A549 (cell line): ENCODE measurements at regions not wholly inside any gene's neighbourhood (a gene's known extent, or its start where the extent isn't known, plus 50 kb on each side); places are given as distances from the start of the nearest gene placed in this dataset.
"Not testable (repeated sequence)": the region's sequence is repeated elsewhere in the genome, so short reads cannot be mapped to it uniquely, and the experiment has no call there.

Experiments
- ATAC-seq, 2 experiments: fragments of 200-7000 bp in 1 of 2; fragments of >200 bp in 1 of 2; cut with Nextera tagmentation in 1 of 2; cut with Tn5 transposase in 1 of 2; 3 replicates each; pipeline versions ENCODE4 v1.8.0 to v1.9.1; 2018 to 2020; ENCODE audit warnings: mild to moderate bottlenecking in 1 of 2, moderate library complexity in 1 of 2
- CTCF ChIA-PET: fragments of 300-600 bp; sonication (Branson Sonifier 250); formaldehyde crosslinking; extraction: SDS; loops from one replicate; lab custom pipeline; 2021; ENCODE audit warnings: antibody characterized with exemption, inconsistent platforms; lab: Yijun Ruan, JAX
- POLR2A ChIA-PET: fragments of 350-600 bp; formaldehyde crosslinking; extraction: SDS; loops from one replicate; lab custom pipeline; 2021; ENCODE audit warnings: antibody characterized with exemption, inconsistent platforms; lab: Yijun Ruan, JAX
- DNase-seq, 2 experiments: peaks; one replicate each; pipeline versions ENCODE4 v3.0.0 to v3.0.0-alpha.2; 2011 to 2016; ENCODE audit warnings: low read depth in 1 of 2, low spot score in 1 of 2
- FAIRE-seq: peaks from 2 replicates; lab custom pipeline; 2011; peaks lifted over from hg19 to GRCh38; lab: Jason Lieb, UNC
- H3K27ac ChIP-seq, 2 experiments: fragments of >200 bp; sonication (Bioruptor Twin); formaldehyde crosslinking; 3 replicates each; pipeline ENCODE4 v1.5.1; 2016 to 2017
- H3K4me1 ChIP-seq: fragments of >200 bp; sonication (Bioruptor Twin); formaldehyde crosslinking; 3 replicates; pipeline ENCODE4 v1.6.1; 2016
- H3K4me2 ChIP-seq: fragments of >200 bp; sonication (Bioruptor Twin); formaldehyde crosslinking; 3 replicates; pipeline ENCODE4 v1.6.1; 2016
- H3K4me3 ChIP-seq: fragments of >200 bp; sonication (Bioruptor Twin); formaldehyde crosslinking; 3 replicates; pipeline ENCODE4 v1.5.1; 2016
- H3K9me3 ChIP-seq: fragments of >200 bp; sonication (Bioruptor Twin); formaldehyde crosslinking; 3 replicates; pipeline ENCODE4 v1.6.1; 2016
- CBX2 ChIP-seq: fragments of 200-600 bp; sonication (generic); IDR thresholded peaks from 2 replicates; pipeline ENCODE4 v1.6.1; 2016; ENCODE audit warnings: low read depth, mild to moderate bottlenecking, borderline replicate concordance
- EP300 ChIP-seq, 2 experiments: fragments of >200 bp; sonication (Bioruptor Twin); formaldehyde crosslinking; IDR thresholded peaks; 2 replicates in 1 of 2; 3 replicates in 1 of 2; pipeline ENCODE4 v1.6.1; 2016 to 2017
- FOSL2 ChIP-seq, 2 experiments: fragments of 450-650 bp in 1 of 2; fragments of >200 bp in 1 of 2; sonication (Bioruptor Twin) in 1 of 2; formaldehyde crosslinking; IDR thresholded peaks; 2 replicates each; pipeline versions ENCODE4 v1.5.0 to v1.6.1; 2016 to 2020; ENCODE audit warnings: mild to moderate bottlenecking in 1 of 2, moderate library complexity in 1 of 2
- FOXS1 ChIP-seq: fragments of 250-450 bp; sonication (Bioruptor Pico); IDR thresholded peaks from 2 replicates; pipeline ENCODE4 v1.5.0; 2020; ENCODE audit warnings: mild to moderate bottlenecking, moderate library complexity
- GATA3 ChIP-seq: IDR thresholded peaks from 2 replicates; pipeline ENCODE4 v1.6.1; 2012; ENCODE audit warnings: borderline replicate concordance
- JUN ChIP-seq, 2 experiments: fragments of >200 bp; sonication (Bioruptor Twin); formaldehyde crosslinking; IDR thresholded peaks; 2 replicates in 1 of 2; 3 replicates in 1 of 2; pipeline ENCODE4 v1.6.1; 2016 to 2017
- KDM5A ChIP-seq: fragments of 200-600 bp; sonication (generic); IDR thresholded peaks from 2 replicates; pipeline ENCODE4 v1.6.1; 2016; ENCODE audit warnings: antibody characterized with exemption, mild to moderate bottlenecking
- MAFK ChIP-seq: fragments of 450-650 bp; IDR thresholded peaks from 2 replicates; pipeline ENCODE4 v1.6.1; 2014; ENCODE audit not compliant: partially characterized antibody
- POLR2AphosphoS2 ChIP-seq: conservative IDR thresholded peaks from 2 replicates; pipeline ENCODE4 v1.6.1; 2012; ENCODE audit warnings: low read length, improper control_type of control experiment, inconsistent platforms
- TP53 ChIP-seq: fragments of 250-450 bp; sonication (Bioruptor Pico); IDR thresholded peaks from 2 replicates; pipeline ENCODE4 v1.5.0; 2021; ENCODE audit warnings: mild to moderate bottlenecking, moderate library complexity
- ZC3H11A ChIP-seq: fragments of 450-650 bp; IDR thresholded peaks from 2 replicates; pipeline ENCODE4 v1.6.1; 2014; ENCODE audit warnings: antibody characterized with exemption, mild to moderate bottlenecking
- WGBS: methylation state at CpG from one replicate; pipeline ENCODE4 v1.1.6; 2017; ENCODE audit errors: missing lambda C conversion rate; 5-methylcytosine and 5-hydroxymethylcytosine counted together
- TF ChIP-seq, protein P1 (sequence below): fragments of 150-350 bp; IDR thresholded peaks from 2 replicates; pipeline ENCODE4 v1.6.1; 2014; ENCODE audit warnings: low read depth, mild to moderate bottlenecking, low read length
- TF ChIP-seq, protein P2 (sequence below): fragments of 450-650 bp; IDR thresholded peaks from 2 replicates; pipeline ENCODE4 v1.6.1; 2014; ENCODE audit warnings: antibody characterized with exemption
- TF ChIP-seq, protein P3 (sequence below): IDR thresholded peaks from 2 replicates; pipeline ENCODE4 v1.6.1; 2012; ENCODE audit warnings: low read depth, borderline replicate concordance

DNA sequence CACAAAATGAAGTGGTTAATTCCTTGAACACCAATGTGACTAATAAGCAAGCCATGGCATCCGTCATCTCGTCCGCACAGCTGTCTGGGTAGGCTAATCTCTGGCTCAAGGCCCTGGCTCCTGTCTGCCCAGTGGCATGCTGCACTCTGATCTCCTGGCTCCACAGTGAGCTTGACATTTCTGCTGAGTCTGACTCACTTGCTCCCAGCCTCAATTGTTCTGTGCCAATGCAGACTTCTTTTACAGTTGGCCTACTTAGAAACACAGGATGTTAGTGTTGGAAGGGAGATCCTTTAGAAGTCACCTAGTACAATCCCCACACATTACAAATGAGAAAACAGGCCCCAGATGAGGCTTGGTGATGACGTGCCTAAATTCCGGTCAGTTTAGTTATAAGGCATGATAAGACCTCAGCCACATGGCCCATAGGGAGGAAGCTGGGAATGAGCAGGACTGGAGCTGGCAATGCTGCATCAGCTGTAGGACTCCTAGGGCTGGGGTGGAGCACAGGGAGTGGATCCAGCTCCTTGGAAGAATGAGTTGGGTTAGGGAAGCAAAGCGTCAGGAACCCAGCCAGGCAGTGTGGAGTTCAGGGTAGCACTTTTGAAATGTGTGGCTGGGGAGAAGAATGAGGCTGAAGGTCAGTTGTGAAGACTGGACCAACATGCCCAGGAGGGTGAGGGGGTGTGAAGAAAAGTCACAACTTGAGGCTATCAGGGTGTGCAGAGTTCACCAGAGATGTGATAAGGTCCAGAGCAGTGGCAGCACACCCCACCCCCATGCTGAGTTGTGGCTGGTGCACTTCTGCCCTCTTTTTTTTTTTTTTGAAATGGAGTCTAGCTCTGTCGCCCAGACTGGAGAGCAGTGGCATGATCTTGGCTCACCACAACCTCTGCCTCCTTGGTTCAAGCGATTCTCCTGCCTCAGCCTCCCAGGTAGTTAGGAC, 70.2 kb upstream of the EED start:
- CTCF ChIA-PET = interaction anchor here (0.7 to 2.0 kb wide), 8 partner anchors 12 to 132 kb away, joined by 3 to 12 read pairs (median 4); no protein-coding TSS in a partner anchor
- H3K4me3 ChIP-seq = no peak overlapping the region
- peak in 1 of 2 experiments; percentile 29; a peak in 1 of 5 replicates for TF ChIP-seq EP300 (IDR thresholded peaks at IDR 0.05)
- TF ChIP-seq FOSL2 (IDR thresholded peaks at IDR 0.05) = no peak
- TF ChIP-seq FOSL2 (CRISPR knock-in tag; IDR thresholded peaks at IDR 0.05) = peak; percentile 38; the same call in 1 of the 2 replicates
- no peak for TF ChIP-seq POLR2AphosphoS2
- peak; percentile 38; the same call in 1 of the 2 replicates for TF ChIP-seq GATA3
- TF ChIP-seq, protein P1, sequence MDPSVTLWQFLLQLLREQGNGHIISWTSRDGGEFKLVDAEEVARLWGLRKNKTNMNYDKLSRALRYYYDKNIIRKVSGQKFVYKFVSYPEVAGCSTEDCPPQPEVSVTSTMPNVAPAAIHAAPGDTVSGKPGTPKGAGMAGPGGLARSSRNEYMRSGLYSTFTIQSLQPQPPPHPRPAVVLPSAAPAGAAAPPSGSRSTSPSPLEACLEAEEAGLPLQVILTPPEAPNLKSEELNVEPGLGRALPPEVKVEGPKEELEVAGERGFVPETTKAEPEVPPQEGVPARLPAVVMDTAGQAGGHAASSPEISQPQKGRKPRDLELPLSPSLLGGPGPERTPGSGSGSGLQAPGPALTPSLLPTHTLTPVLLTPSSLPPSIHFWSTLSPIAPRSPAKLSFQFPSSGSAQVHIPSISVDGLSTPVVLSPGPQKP = no peak
- TF ChIP-seq MAFK = peak; percentile 37
- TF ChIP-seq JUN (IDR thresholded peaks at IDR 0.05) = peak in 1 of 2 experiments; percentile 27; a peak in 1 of 5 replicates
- TF ChIP-seq, all 56 proteins: peak for 5
- Histone ChIP-seq H3K4me2 (peak overlapping the region; percentile 32; the same call in 2 of the 3 replicates), H3K4me1 (peaks cover 37% of the 10 kb centered on the region), H3K9me3 (no peaks in the 10 kb centered on the region), H3K27ac (peak overlapping the region; percentile 49 to 86)
- FAIRE-seq (no peak), ATAC-seq (peak; percentile 82 to 86), DNase-seq (peak in 1 of 2 experiments; percentile 67)
- POLR2A ChIA-PET = interaction anchor here (0.8 to 1.3 kb wide), 4 partner anchors 13 to 105 kb away, joined by 3 to 5 read pairs (median 4); no protein-coding TSS in a partner anchor
- 66% methylated on average over 8 of the region's 8 CpGs for WGBS

DNA sequence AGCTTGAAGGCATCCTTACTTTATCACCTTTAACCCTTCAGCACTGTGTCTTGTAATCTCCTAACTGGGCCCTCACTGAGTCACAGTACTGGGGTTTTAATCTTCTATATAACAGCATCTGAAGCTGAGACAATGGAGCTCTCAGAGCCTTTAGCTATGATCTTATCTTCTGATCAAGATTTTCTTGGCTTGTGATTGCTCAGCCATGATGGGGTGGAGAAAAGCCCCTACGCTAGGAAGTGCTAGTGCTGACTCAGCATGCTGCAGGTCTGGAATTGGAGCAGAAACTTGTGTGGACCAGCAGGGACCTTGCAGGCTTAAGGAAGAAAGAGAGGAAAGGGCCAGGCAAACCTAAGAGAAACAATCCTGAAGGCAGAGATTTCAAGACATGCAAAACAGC, 71.7 kb upstream of the EED start:
- WGBS = 100% methylated on average over 1 of the region's 1 CpG
- H3K4me1 ChIP-seq = peaks cover 37% of the 10 kb centered on the region
- DNase-seq (no peak), ATAC-seq (no peak), FAIRE-seq (no peak)
- H3K9me3 ChIP-seq = no peaks in the 10 kb centered on the region
- peak; percentile 96 for TF ChIP-seq MAFK
- TF ChIP-seq, protein P2, sequence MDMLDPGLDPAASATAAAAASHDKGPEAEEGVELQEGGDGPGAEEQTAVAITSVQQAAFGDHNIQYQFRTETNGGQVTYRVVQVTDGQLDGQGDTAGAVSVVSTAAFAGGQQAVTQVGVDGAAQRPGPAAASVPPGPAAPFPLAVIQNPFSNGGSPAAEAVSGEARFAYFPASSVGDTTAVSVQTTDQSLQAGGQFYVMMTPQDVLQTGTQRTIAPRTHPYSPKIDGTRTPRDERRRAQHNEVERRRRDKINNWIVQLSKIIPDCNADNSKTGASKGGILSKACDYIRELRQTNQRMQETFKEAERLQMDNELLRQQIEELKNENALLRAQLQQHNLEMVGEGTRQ = no peak
- no peak overlapping the region for H3K4me2 ChIP-seq
- ChIA-PET POLR2A (no interaction called here), CTCF (interaction anchor here (0.7 to 2.0 kb wide), 3 partner anchors 21 to 131 kb away, joined by 3 to 11 read pairs (median 3); no protein-coding TSS in a partner anchor)
- H3K4me3 ChIP-seq = no peak overlapping the region
- peak overlapping the region in 1 of 2 experiments; percentile 86; a peak in 4 of 6 replicates for H3K27ac ChIP-seq

DNA sequence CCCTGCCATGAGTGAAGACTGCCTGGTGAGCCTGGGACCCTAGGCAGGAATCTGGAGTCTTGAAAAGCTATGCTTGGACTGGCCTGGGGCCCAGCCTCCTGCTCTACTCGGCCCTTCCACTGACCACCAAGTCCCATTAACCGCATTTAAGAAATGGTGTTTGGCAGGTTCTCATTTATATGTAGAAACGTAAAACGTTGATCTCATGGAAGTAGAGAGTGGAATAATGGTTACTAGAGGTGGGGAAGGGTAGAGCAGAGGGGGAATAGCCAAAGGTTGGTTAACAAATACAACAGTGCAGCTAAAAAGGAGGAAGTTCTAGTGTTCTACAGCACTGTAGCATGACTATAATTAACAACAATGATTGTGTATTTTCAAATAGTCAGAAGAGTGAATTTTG, 72.9 kb upstream of the EED start:
- H3K4me1 ChIP-seq = peaks cover 36% of the 10 kb centered on the region

DNA sequence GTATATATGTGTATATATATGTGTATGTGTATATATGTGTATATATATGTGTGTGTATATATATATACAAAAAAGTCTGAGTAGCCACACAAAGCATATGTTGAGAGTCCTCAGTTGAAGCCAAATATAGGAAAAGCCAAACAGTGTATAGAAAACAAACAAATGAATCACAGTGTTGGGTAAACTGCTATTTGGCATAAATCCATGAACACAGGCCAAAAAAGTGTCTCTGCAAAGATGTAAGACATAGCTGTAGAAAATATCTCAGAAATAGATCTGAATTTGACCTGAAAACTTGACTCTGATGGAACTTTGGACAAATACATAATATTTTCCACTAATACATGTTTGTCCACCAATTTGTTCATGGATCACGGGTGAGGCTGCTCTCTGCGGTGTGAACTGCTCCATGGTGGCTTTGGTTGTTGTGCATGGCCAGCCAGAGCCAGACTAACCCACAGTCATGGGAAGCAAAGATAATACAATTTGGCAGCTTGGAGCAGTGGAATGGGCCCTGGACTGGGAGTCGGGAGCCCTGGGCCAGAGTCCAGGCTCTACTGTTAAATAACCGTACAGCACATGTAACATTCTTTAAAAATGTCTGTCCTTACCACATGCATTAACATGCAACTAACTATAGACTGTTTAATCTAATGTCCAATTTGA, 76.9 kb upstream of the EED start:
- no peaks in the 10 kb centered on the region for H3K9me3 ChIP-seq
- H3K27ac ChIP-seq = peak overlapping the region in 1 of 2 experiments; percentile 22; a peak in 1 of 6 replicates
- CTCF ChIA-PET = interaction anchor here (0.6 to 2.6 kb wide), 7 partner anchors 10 to 751 kb away, joined by 3 to 11 read pairs (median 4); no protein-coding TSS in a partner anchor
- POLR2A ChIA-PET = no interaction called here
- H3K4me2 ChIP-seq = no peak overlapping the region
- TF ChIP-seq KDM5A (no peak), ZC3H11A (no peak)
- TF ChIP-seq, protein P3, sequence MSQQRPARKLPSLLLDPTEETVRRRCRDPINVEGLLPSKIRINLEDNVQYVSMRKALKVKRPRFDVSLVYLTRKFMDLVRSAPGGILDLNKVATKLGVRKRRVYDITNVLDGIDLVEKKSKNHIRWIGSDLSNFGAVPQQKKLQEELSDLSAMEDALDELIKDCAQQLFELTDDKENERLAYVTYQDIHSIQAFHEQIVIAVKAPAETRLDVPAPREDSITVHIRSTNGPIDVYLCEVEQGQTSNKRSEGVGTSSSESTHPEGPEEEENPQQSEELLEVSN = no peak
- TF ChIP-seq, all 56 proteins: peak for 0
- WGBS = 90% methylated on average over 4 of the region's 4 CpGs
- no peak for ATAC-seq
- no peak overlapping the region for H3K4me3 ChIP-seq
- no peak for DNase-seq
- FAIRE-seq = no peak
- H3K4me1 ChIP-seq = peaks cover 17% of the 10 kb centered on the region

More for the DNA sequence above, 72.9 kb upstream of the EED start:
- H3K4me2 ChIP-seq = no peak overlapping the region
- TF ChIP-seq CBX2 (no peak), TP53 (CRISPR knock-in tag) (no peak), FOXS1 (no peak)
- no peak for FAIRE-seq
- ChIA-PET CTCF (interaction anchor here (0.8 to 1.2 kb wide), 3 partner anchors 11 to 129 kb away, joined by 3 read pairs; no protein-coding TSS in a partner anchor), POLR2A (no interaction called here)
- no peak for DNase-seq
- H3K4me3 ChIP-seq = no peak overlapping the region
- 81% methylated on average over 4 of the region's 4 CpGs for WGBS
- no peak for ATAC-seq
- H3K9me3 ChIP-seq = no peaks in the 10 kb centered on the region
- peak overlapping the region in 1 of 2 experiments; percentile 10; a peak in 1 of 6 replicates for H3K27ac ChIP-seq

DNA sequence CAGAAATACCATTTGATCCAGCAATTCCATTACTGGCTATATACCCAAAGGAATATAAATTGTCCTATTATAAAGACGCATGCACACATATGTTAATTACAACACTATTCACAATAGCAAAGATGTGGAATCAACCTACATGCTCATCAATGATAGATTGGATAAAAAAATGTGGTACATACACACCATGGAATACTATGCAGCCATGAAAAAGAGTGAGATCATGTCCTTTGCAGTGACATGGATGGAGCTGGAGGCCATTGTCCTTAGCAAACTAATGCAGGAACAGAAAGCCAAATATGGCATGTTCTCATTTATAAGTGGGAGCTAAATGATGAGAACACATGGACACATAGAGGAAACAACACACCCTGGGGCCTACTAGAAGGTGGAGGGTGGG, 78.3 kb upstream of the EED start:
- DNase-seq, POLR2A ChIA-PET, FAIRE-seq, ATAC-seq, H3K4me3 ChIP-seq, H3K27ac ChIP-seq, H3K9me3 ChIP-seq, H3K4me2 ChIP-seq: not testable (repeated sequence)
- 84% methylated on average over 1 of the region's 1 CpG for WGBS
- peaks cover 31% of the 10 kb centered on the region for H3K4me1 ChIP-seq
- CTCF ChIA-PET = interaction anchor here (1.1 to 2.3 kb wide), 3 partner anchors 8 to 124 kb away, joined by 3 to 7 read pairs (median 5); no protein-coding TSS in a partner anchor
